Gastroesophageal sphincter (tissue), 3 donors: ENCODE measurements at regions not wholly inside any gene's neighbourhood (a gene's known extent, or its start where the extent isn't known, plus 50 kb on each side); places are given as distances from the start of the nearest gene placed in this dataset.

Source experiments
- CTCF ChIP-seq, 4 experiments: fragments of 200-600 bp in 2 of 4; fragments of 450-650 bp in 2 of 4; sonication (generic) in 1 of 4; IDR thresholded peaks; one replicate each; pipeline ENCODE4 v1.5.1; 2017 to 2019; ENCODE audit warnings: antibody characterized with exemption in 4 of 4, mild to moderate bottlenecking in 2 of 4, moderate library complexity in 2 of 4
- EP300 ChIP-seq: sonication (generic); formaldehyde crosslinking; IDR thresholded peaks from one replicate; pipeline ENCODE4 v1.6.1; 2017; ENCODE audit warnings: antibody characterized with exemption, mild to moderate bottlenecking
- POLR2A ChIP-seq, 2 donors: fragments of 450-650 bp; IDR thresholded peaks; one replicate each; pipeline ENCODE4 v1.6.1; 2017; ENCODE audit warnings: antibody characterized with exemption in 2 of 2, mild to moderate bottlenecking in 2 of 2, moderate library complexity in 1 of 2
- POLR2AphosphoS5 ChIP-seq: sonication (generic); formaldehyde crosslinking; IDR thresholded peaks from one replicate; pipeline ENCODE4 v1.6.1; 2017; ENCODE audit warnings: antibody characterized with exemption

- TF ChIP-seq CTCF (IDR thresholded peaks at IDR 0.05) (no peak), POLR2A (IDR thresholded peaks at IDR 0.05) (no peak), POLR2AphosphoS5 (no peak), EP300 (no peak)
These were observed 198.9 kb upstream of the SOX2 start for GRCh38 chr3:181512787-181513186.
